Skeletal muscle tissue (tissue), 3 donors: ENCODE measurements at regions not wholly inside any gene's neighbourhood (a gene's known extent, or its start where the extent isn't known, plus 50 kb on each side); places are given as distances from the start of the nearest gene placed in this dataset.

Experiments used
- H3K27ac ChIP-seq: one replicate; pipeline ENCODE4 v1.7.0; 2013; ENCODE audit warnings: mild to moderate bottlenecking, low read depth, low read length, inconsistent platforms
- H3K27me3 ChIP-seq, 3 donors: one replicate each; pipeline ENCODE4 v1.7.0; 2013; ENCODE audit warnings: low read length in 3 of 3; ENCODE audit not compliant: control insufficient read depth in 3 of 3, insufficient read depth in 3 of 3
- H3K36me3 ChIP-seq, 3 donors: one replicate each; pipeline ENCODE4 v1.7.0; 2013; ENCODE audit warnings: low read length in 3 of 3; ENCODE audit not compliant: control insufficient read depth in 3 of 3, insufficient read depth in 3 of 3
- H3K4me1 ChIP-seq, 3 donors: one replicate each; pipeline ENCODE4 v1.7.0; 2013; ENCODE audit warnings: low read length in 3 of 3, mild to moderate bottlenecking in 3 of 3; ENCODE audit not compliant: control insufficient read depth in 3 of 3, insufficient read depth in 3 of 3
- H3K4me3 ChIP-seq, 3 donors: one replicate each; pipeline ENCODE4 v1.7.0; 2013; ENCODE audit warnings: low read length in 3 of 3
- H3K9ac ChIP-seq, 3 donors: one replicate each; pipeline ENCODE4 v1.7.0; 2013; ENCODE audit warnings: low read length in 3 of 3, mild to moderate bottlenecking in 3 of 3, moderate library complexity in 2 of 3, low read depth in 1 of 3
- H3K9me3 ChIP-seq, 3 donors: one replicate each; pipeline ENCODE4 v1.7.0; 2013; ENCODE audit warnings: low read length in 3 of 3; ENCODE audit not compliant: control insufficient read depth in 3 of 3
- donor health status: Osteomylitis.

GRCh38 chr13:107395927-107396662, 819.2 kb downstream of the LIG4 start:
- H3K27ac ChIP-seq = no peak overlapping the region
- no peaks in the 10 kb centered on the region for H3K27me3 ChIP-seq
- no peaks in the 10 kb centered on the region for H3K4me1 ChIP-seq
- H3K9me3 ChIP-seq = no peaks in the 10 kb centered on the region
- H3K36me3 ChIP-seq = no peaks in the 10 kb centered on the region
- no peak overlapping the region for H3K4me3 ChIP-seq
- H3K9ac ChIP-seq = no peak overlapping the region

GRCh38 chr13:107392205-107392604, 823.1 kb downstream of the LIG4 start:
- Histone ChIP-seq H3K27ac (no peak overlapping the region), H3K9ac (no peak overlapping the region), H3K4me3 (no peak overlapping the region), H3K9me3 (no peaks in the 10 kb centered on the region), H3K27me3 (no peaks in the 10 kb centered on the region), H3K36me3 (no peaks in the 10 kb centered on the region), H3K4me1 (no peaks in the 10 kb centered on the region)

- no peak overlapping the region for H3K9ac ChIP-seq
- H3K4me3 ChIP-seq = no peak overlapping the region
- no peaks in the 10 kb centered on the region for H3K4me1 ChIP-seq
- H3K27me3 ChIP-seq = no peaks in the 10 kb centered on the region
- H3K9me3 ChIP-seq = no peaks in the 10 kb centered on the region
- H3K36me3 ChIP-seq = no peaks in the 10 kb centered on the region
- H3K27ac ChIP-seq = no peak overlapping the region
These were observed 819.6 kb upstream of the ARGLU1 start for GRCh38 chr13:107387525-107387924.

- Histone ChIP-seq H3K4me3 (no peak overlapping the region), H3K27ac (no peak overlapping the region), H3K9me3 (no peaks in the 10 kb centered on the region), H3K4me1 (peaks cover 0 to 2% (median 0%) of the 10 kb centered on the region in 3 donors), H3K36me3 (no peaks in the 10 kb centered on the region), H3K9ac (no peak overlapping the region), H3K27me3 (no peaks in the 10 kb centered on the region)
These were observed 811.6 kb upstream of the ARGLU1 start for GRCh38 chr13:107379407-107380155.

DNA sequence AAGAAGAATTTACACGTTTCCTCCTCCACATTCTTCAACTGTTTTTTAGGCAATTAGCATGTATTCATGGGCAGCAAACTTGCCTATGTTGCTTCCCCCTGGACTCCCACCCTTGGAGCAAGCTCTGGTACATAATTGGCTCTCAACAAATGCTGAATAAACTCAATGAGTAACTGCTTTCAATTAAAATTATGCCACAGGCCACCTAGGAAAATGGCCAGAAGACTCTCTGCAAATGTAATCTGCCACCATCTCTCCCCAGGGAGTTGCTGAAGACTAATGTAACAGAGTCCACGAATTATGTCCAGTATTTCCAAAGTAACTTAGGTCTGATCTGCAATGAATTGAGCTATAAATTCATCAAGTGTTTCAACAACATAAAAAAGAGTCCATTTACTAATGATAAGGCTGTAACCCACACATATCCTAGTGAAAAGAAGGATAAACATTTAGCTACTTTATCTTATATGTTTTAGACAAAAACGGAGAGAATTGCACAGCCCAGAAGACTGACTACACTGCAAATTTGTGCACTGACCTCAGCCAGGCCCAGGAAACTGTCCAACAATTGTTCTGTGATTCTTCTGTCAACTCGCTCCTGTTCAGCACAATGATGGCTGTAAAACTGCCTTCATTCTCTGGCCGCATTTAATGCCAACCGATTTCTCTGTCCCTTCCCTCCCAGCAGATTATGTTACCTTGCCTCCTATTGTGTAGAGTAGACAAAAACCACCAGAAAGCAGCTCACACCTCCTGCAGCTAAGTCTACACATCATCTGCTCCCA, 808.6 kb upstream of the ARGLU1 start:
- H3K4me1 ChIP-seq = peaks cover 0 to 2% (median 0%) of the 10 kb centered on the region in 3 donors
- no peaks in the 10 kb centered on the region for H3K27me3 ChIP-seq
- H3K27ac ChIP-seq = no peak overlapping the region
- no peak overlapping the region for H3K9ac ChIP-seq
- no peaks in the 10 kb centered on the region for H3K9me3 ChIP-seq
- H3K4me3 ChIP-seq = no peak overlapping the region
- no peaks in the 10 kb centered on the region for H3K36me3 ChIP-seq

DNA sequence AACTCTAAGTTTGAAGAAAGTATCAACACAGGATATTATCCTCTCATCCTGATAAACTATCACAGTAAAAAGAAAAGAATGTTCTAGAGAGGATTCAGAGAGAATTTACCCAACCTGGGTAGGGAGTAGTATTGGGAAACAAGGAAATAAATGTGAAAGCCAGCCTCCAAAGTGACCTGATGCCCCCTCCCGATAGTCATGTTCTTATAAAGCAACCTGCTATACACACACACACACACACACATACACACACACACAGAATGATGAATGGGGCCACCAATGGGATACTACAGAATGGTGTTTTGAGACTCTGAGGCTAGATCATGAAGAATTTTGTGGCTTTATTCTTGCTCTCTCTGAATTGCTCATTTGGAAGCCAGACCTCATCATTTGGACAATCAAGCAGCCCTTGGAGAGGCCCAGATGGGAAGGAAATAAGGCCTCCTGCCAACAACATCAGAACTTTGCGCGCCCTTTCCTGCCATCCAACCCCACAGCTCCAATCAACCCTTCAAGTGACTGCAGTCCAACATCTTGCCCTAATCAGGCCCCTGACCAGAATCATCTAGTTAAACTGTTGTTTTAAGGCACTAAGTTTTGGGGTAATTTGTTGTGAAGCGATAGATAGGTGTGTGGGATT, 807.9 kb upstream of the ARGLU1 start:
- Histone ChIP-seq H3K27ac (no peak overlapping the region), H3K36me3 (no peaks in the 10 kb centered on the region), H3K27me3 (no peaks in the 10 kb centered on the region), H3K9ac (no peak overlapping the region), H3K4me3 (no peak overlapping the region), H3K9me3 (no peaks in the 10 kb centered on the region), H3K4me1 (peaks cover 0 to 2% (median 0%) of the 10 kb centered on the region in 3 donors)

DNA sequence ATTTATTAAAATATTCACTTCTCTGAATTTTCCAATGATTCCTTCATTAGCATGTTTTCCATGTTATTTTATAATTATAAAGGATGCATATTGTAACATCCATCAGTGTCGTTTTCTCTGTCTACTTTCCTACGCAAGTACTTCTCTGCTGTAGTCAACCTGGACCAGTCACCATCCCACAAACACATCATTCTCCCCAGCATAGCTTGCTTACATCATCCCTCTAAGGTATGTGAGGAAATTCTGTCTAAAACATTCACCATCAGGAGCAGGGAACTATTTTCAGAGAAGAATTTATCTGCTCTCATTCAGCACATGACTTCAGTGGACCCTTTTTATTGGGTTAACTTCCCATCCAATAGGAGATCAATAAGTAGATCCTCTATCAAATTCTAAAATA, 806.1 kb upstream of the ARGLU1 start:
- H3K9ac ChIP-seq = no peak overlapping the region
- H3K27ac ChIP-seq = no peak overlapping the region
- H3K4me3 ChIP-seq = no peak overlapping the region
- peaks cover 0 to 2% (median 0%) of the 10 kb centered on the region in 3 donors for H3K4me1 ChIP-seq
- no peaks in the 10 kb centered on the region for H3K9me3 ChIP-seq
- no peaks in the 10 kb centered on the region for H3K36me3 ChIP-seq
- no peaks in the 10 kb centered on the region for H3K27me3 ChIP-seq

DNA sequence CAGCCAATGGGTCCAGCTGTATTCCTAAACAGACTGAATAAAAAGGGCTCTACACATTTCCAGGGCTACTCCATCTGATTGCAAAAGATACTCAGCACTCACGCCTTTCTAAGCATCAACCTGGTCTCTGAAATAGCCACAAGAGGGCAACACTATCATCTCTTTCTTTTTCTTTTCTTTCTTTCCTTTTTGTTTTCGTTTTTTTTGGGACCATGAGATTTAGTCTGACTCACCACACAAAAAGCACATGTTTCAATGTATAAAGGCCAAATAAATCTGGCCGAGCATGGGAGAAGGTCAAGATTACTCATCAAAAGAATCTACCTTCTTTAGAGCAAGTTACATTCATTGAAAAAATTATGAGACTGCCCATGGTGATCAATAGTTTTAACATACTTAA, 805.6 kb upstream of the ARGLU1 start:
- H3K36me3 ChIP-seq = no peaks in the 10 kb centered on the region
- no peak overlapping the region for H3K9ac ChIP-seq
- no peak overlapping the region for H3K27ac ChIP-seq
- H3K27me3 ChIP-seq = no peaks in the 10 kb centered on the region
- peaks cover 0 to 2% (median 0%) of the 10 kb centered on the region in 3 donors for H3K4me1 ChIP-seq
- no peak overlapping the region for H3K4me3 ChIP-seq
- no peaks in the 10 kb centered on the region for H3K9me3 ChIP-seq

- H3K4me3 ChIP-seq = no peak overlapping the region
- H3K4me1 ChIP-seq = no peaks in the 10 kb centered on the region
- H3K9me3 ChIP-seq = no peaks in the 10 kb centered on the region
- H3K27ac ChIP-seq = no peak overlapping the region
- H3K27me3 ChIP-seq = no peaks in the 10 kb centered on the region
- H3K9ac ChIP-seq = no peak overlapping the region
- H3K36me3 ChIP-seq = no peaks in the 10 kb centered on the region
These were observed 802.3 kb upstream of the ARGLU1 start for GRCh38 chr13:107370015-107370785.
